ENCODE measurements at regions not wholly inside any gene's neighbourhood (a gene's known extent, or its start where the extent isn't known, plus 50 kb on each side); places are given as distances from the start of the nearest gene placed in this dataset.

GRCh38 chr10:131831561-131831960 is 69.2 kb upstream of the PPP2R2D start:
- TF ChIP-seq, protein P1, sequence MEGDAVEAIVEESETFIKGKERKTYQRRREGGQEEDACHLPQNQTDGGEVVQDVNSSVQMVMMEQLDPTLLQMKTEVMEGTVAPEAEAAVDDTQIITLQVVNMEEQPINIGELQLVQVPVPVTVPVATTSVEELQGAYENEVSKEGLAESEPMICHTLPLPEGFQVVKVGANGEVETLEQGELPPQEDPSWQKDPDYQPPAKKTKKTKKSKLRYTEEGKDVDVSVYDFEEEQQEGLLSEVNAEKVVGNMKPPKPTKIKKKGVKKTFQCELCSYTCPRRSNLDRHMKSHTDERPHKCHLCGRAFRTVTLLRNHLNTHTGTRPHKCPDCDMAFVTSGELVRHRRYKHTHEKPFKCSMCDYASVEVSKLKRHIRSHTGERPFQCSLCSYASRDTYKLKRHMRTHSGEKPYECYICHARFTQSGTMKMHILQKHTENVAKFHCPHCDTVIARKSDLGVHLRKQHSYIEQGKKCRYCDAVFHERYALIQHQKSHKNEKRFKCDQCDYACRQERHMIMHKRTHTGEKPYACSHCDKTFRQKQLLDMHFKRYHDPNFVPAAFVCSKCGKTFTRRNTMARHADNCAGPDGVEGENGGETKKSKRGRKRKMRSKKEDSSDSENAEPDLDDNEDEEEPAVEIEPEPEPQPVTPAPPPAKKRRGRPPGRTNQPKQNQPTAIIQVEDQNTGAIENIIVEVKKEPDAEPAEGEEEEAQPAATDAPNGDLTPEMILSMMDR (IDR thresholded peaks at IDR 0.05), result no peak
- no peak for TF ChIP-seq POLR2A (IDR thresholded peaks at IDR 0.05)
